GM19324 (cell line): ENCODE measurements at regions not wholly inside any gene's neighbourhood (a gene's known extent, or its start where the extent isn't known, plus 50 kb on each side); places are given as distances from the start of the nearest gene placed in this dataset.

ENCODE experiments used
- ATAC-seq: cut with Tn5 transposase; IDR thresholded peaks from one replicate; pipeline ENCODE4 v1.9.1; 2021; ENCODE audit warnings: mild to moderate bottlenecking, moderate library complexity; ENCODE audit not compliant: unreplicated experiment, low FRiP score

DNA sequence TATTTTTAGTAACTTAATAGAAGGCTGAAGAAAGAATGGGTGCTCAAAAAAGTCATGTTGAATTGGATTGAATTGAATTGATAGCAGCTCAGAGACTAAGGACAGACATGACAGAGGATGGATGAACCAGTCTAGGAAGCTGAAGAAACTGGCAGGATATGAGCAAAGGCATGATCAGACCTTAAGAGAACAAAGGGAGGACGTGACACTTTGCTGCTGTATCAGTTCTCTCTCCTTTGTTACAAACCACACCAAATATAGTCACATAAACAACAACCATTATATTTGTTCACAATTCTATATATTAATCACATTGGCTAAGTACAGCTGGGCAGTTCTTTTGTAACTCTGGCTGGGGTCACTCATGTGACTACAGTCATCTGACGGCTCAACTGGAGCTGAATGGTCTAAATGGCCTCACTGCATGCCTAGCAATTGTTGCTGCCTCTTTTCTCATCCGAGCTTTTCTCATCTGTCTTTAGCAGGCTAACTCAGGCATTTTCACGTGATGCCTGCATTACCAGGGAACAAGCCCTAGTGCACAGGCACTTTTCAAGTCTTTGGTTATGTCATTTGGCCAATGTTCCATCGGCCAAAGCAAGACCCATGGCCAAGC lies 355.0 kb downstream of the ETNK1 start:
- ATAC-seq: no peak

DNA sequence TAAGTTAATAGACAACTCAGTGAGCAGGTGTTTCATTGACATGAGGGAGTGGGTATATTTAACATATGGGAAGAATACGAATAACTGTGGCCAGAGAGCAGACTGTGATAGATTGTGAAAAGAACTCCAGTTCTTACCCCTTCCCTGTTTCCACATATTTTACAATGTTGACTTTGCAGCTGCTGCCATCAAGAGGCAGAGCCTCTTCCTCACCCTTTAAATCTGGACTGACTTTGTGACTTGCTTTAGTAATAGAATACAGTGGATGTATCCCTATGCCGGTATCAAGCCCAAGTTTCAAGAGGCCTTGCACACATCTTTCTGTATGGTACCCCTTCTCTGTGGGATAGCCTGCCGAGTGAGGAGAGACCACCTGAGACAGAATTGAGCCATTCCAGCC lies 356.7 kb downstream of the ETNK1 start:
- no peak for ATAC-seq

DNA sequence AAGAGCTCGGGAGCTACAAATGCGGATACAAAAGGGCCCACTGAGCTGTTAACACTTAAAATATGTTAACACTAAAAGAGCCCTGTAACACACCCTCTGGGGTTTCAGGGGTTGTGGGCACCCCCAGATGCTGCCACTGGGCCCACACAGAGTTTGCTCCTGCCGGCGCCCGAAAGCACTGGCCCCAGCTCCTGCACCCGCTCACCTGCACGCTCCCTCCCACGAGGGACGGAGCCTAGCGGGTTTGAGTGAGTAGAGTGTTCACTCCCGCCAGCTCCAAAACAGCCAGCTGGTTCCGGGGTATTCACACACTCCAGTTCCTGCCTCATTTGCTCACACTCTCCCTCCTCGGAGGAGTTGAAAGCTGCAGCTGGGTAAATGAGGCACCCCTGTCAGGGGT lies 357.7 kb downstream of the ETNK1 start:
- no peak for ATAC-seq

DNA sequence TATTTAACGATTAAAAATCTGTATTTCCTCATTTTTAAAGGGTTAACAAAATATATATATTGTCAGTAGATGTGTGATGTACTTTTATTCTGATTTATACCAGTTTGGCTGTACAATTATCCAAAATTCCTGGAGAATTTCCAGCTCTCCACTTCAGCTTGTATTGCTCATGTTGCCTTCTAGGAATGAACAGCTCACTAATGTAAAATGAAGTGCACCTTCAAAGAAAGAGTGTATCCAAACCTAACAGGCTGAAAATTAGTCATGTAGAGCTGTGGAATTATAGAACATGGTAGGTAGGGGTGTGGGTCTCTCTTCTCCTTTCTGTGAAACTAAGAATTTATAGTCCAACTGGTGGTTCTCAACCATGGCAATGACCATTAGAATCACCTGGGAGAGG lies 362.0 kb downstream of the ETNK1 start:
- ATAC-seq: no peak

DNA sequence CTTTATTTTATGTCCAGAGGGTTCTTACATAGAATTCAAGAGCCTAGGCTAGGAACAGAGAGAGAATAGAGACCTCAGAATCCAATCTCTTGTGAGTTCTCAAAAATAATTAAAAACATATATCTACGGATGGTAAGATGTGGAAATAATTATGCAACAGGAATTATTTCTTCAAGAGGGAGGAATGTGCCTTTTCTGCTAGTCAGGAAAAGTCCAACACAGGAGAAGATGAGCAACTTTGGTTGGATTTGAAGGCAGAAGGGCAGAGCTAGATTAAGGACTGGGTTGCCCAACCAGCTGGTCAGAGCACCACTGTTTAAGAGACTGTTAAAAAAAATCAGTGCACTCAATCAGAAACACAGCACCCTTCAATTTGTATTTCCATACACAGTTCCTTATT lies 365.5 kb downstream of the ETNK1 start:
- ATAC-seq: no peak

DNA sequence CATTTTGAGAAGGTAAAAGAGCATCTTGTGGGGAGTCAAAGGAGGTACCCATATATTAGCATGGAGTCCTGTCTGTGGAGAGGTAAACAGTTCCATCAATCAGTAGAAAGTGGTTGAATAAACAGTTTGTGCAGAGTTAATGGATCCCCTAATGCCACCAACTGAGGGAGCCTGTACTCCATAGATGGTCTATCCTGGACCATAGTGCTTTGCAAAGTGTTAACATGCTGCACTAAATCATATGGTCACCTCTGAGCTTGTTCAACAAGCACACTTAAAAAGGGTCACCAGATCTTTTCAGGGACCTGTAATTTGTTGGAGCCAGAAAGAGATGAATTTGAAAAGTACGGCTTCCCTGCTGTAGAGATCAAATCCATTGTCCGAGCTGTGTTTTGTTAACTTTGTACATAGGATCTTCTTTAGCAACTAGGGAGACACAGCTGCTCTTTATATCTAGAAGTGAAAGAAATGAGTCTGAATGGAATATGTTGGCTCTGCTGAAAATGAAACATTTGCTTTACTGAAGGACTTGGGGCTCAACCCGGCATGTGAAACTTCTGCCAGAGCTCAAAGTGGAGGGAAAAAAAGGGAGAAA lies 366.4 kb downstream of the ETNK1 start:
- no peak for ATAC-seq

DNA sequence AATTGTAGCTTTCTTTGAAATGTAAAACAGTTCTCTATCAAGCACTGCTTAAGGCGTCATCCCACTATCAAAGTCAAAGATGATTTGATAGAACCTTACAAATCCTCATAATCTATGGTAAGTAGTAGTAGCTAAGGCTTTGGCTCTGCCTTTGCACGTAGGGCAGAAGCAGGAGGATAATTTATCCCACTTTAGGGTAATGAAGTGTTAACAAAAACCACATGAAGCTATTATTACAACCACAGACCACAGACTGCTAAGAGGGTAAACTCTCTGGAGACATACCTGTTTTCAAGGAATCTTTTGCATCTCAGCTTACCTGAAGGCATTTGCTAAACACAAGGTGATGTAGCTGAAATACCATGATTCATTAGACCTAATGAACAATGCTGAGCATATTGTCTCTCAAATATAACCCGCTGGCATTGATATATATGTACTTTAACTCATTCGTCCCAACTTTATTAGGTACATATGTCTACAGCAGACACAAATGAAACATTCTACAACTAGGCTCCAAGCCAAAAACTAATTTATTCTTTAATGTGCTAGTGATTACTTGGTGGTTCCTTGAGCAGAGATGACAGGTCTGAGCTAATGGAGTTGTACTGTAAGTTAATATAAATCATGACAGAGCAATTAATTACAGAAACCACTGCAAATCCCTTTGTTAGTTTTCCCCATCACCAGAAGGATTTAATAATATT lies 368.8 kb downstream of the ETNK1 start:
- ATAC-seq: no peak

DNA sequence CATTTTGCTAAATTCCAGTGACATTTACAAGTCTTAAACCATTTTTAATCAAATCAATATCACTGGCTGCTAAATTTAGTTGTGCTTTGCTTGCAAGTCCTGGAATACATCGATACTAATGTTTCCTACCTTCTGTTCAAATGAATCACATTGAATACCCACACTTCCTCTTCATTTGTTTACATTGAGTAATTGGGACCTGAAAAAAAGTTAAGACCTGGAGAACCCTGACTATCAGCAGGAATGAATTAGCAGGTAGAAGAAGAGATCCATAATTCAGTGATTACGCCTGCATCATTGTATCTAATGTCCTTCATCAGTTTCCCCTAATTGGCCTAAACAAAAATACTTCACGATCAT lies 369.3 kb downstream of the ETNK1 start:
- no peak for ATAC-seq

DNA sequence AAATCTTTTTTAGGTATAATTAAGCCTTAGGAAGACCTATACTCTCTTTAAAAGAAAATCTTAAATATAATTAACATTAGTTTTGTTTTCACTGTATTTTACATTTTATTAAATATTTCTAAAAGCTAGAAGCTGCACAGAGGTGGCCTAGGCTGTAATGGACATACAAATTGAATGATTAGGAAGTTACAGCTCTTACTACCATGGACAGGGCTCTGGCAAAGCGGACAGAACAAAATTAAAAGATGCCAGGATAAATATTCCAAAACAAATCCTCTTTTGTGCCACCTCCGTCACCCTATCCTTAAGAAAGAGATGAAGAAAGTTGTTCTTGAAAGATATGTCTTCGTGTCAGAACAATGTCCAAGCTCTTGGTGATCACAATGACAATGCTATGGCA lies 376.5 kb downstream of the ETNK1 start:
- ATAC-seq: no peak

DNA sequence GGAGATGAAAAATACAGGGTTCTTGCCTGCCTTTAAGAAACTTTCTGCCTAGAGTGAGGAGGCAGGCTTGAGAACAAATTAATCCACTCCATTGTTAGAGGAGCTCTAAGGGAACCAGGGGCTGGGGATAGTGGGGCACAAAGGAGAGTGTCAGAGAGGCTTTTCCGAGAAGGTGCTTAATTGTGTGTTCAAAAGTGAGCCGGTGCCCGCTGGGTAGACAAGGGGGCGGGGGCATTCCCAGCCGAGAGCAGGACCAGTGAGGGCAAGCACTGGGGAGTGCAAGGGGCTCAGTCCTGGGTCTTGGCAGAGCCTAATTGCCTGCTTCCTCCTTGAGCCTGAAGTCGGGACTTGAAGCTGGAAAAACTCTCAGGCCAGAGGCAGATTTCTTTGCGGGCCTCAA lies 377.4 kb downstream of the ETNK1 start:
- no peak for ATAC-seq

DNA sequence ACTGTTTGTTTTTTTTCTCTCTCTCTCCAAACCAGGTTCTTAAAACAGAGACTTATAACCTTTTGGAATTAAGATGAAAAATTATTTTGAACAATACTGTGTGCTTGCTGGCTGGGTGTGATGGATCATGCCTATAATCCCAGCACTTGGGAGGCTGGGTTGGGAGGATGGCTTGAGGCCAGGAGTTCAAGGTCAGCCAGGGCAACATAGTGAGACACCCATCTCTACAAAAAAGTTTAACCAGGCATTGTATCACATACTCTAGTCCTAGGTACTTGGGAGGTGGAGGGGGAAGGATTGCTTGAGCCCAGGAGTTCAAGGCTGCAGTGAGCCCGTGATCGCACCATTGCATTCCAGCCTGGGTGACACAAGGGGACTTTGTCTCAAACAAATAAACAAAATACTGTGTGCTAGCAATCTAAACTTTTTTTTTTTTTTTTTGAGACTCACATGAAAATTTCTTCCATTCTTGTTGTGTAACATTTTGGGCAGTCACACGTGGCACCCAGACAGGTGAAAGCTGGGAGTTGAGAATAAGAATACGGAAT lies 379.6 kb downstream of the ETNK1 start:
- ATAC-seq: no peak

DNA sequence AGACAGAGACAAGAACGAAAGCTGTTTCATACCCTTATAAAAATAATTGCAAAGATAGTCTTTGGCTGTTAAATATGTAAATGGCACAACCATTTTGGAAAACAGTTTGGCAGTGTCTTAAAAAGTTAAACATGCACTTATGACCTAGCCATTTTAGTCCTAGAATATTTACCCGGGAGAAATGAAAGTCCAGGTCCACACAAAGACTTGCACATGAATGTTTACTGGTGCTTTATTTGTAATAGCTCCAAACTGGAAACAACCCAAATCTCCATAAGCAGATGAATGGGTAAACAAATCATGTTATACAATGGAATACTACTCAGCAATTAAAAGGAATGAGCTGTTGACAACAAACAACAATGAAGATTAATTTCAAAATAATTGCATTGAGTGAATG lies 380.4 kb downstream of the ETNK1 start:
- ATAC-seq: no peak

DNA sequence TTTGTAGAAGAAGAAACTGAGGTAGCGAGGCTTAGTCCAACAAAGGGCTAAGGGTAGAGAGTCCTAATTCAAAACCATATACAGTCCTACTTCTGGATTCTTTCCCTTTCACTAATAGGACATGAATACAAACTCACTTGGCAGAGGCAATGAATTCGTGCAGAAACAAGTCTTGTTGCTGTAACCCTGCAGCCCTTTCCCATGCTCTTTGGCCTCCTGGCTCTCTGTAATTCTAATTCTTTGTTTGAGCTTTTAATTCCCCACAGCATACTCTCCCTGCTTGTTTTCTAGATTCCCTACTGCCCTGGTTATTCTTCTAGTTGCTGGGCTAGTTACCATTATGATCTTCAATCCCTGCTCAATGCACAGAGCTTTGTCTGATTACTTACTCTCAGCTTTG lies 381.4 kb downstream of the ETNK1 start:
- ATAC-seq: no peak

DNA sequence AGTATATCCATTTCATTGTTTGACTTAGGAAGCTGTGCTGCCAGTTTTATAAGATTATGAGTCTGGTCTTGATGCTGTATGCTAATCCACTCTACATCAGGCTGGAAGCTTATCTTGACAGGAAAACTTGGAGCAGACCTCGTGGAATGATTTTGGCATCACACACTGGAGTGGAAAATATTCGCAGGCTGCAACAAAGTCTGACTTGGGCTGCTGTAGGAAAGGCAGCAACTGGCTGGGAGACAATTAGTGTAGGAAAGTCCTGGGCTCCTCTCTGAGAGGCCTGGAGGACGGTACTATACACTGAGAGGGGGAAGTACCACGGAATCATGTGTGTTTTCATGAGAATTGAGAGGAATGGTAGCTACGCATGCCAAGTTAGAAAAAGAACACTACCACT lies 383.7 kb downstream of the ETNK1 start:
- ATAC-seq: no peak

DNA sequence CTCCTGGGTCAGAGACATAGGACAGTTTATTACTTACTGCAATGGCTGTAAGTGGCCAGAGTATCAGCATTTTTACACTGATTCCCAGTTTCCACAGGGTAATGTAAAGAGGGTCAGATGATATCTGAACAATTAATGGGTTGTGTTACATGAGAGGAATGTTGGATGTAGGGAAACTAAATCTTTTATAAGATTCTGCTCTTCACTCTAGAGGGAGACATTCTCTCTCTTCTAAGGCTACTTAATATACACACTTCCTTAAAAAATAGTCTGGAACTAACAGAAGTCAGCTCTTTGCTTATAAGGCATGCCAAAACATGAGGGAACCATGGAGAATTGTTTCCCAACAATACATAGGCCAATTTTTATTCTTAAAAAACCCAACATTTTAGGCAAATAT lies 389.8 kb downstream of the ETNK1 start:
- no peak for ATAC-seq

DNA sequence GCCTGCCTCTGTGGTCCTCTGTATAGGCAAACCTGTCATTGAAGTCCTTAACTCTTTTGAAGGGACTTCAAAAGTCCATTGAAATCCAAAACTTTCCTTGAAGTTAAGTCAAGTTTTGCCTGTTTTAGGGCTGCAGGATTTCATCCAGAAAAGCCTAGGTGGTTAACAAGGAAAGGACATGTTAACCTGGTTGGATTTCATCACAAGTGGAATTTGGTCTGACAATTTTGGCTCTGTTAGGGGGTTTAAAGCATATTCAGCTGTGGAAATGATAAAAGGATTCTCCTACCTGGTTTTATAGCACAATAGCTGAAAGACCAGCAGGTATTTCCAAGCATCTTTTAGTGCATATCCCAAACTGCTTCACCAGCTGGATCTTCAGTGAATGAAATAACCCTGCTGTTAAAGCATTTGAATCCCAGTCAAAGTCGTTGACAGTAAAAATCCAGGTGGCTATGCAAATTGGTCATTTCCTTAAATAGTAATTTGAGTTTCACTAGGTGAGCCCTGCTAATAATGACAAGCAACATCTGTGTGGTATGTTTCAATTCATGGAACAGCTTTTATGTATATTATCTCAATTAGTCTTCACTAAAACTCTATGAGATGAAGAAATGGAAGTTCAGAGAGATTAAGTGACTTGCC lies 400.5 kb downstream of the ETNK1 start:
- ATAC-seq: no peak

DNA sequence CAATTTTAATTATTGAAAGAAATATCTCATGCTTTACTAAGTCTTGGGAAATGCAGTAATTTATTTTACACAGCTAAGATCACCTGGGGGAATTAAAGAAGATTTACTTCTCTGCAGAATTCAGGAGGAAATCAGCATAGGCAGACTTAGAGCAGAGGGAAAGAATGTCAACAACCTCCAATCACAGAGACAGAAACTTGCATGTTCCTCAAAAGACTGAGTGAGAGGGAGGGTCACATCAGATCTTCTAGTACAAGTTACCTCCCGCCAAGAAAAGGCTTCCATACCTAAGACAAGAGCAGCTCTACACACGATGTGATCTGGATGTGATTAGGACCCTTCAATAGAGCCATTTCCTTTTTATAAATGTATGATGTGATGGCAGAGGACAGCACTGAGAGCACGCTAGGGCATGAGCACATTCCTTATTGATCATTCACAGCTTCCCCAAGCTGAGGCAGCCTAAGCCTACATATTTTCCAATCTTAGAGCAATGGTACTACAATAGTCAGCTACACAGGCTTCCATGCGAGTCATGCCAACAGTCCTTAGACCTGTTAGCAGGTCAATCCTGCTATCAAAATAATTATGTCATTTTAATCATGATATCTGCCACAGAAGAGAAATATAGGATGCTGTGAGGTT lies 403.3 kb downstream of the ETNK1 start:
- ATAC-seq: no peak

DNA sequence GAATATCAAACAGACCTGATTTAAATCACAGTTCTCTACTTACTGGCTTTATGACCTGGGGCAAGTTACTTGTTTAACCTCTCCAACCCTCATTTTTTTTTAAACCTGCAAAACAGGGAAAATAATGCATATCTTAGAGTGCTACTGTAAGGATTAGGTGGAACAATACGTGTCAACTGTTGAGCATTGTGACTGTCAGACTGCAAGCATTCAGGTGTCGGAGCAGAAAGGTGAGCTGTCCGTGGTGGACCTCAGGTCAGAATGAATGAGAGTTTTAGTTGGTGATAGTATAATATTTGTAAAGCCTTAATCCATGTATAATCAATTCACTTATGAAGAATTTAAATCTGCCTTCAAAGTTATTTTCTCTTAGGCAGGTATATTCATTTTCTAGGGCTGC lies 404.2 kb downstream of the ETNK1 start:
- ATAC-seq: no peak

DNA sequence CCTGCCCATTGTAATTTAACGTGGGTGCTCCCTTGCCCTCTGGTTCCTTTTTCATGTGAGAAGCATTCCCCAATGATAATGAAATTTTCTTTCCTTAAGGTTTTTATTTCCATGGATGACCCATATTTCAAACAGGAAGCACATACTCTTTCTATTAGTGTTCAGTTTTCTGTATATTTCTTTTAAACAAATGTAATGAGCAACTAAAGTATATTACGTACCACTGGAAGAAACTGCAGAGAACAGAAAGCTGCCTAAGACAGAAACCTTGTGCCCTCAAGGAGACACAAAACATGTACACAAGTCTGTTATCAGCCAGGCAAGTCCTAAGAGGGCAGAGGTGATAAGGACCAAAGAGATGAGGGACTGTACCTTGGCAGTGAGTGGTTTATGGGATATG lies 414.9 kb downstream of the ETNK1 start:
- ATAC-seq: no peak

DNA sequence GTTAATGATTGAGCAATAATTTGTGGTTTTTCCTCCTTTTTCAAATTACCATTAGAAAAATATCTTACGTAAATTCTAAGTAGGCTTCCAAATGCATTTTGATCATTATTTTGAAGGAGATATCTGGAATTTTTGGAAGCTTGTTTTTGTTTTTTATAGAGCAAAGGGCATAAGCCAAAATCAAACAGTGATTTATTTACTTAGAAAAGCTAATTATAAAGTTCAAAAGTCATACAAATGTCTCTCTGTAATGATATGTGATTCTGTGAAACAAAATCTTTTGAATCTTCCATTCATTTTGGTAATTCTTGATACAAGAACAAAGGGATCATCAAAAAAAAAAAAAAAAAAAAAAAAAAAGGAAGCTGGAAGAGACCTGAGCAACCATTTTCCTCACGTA lies 416.8 kb downstream of the ETNK1 start:
- ATAC-seq: no peak

DNA sequence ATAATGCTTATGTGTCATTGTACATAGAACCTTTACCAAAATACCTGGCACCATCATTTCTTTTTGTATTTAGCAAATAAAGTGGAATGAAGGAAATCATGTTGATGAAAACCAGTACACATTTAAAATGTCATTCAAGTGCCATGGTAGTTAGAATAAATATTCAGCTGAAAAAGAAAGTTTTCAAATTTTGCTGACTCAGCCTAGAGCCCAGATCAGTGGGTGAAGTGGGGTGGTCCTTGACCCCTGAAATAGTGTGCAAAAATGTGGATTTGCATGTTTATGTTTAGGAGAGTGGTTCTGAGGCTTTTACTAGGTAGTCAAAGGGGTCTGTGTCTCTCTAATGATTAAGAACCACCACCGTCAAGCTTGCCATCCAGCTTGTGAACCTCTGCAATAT lies 418.7 kb downstream of the ETNK1 start:
- no peak for ATAC-seq
